Body of pancreas (tissue), 4 donors: ENCODE measurements at regions not wholly inside any gene's neighbourhood (a gene's known extent, or its start where the extent isn't known, plus 50 kb on each side); places are given as distances from the start of the nearest gene placed in this dataset.

Experiments used
- ATAC-seq: fragments of 150-250 bp; one replicate; pipeline ENCODE4 v1.9.1; 2016
- DNase-seq, 4 donors: peaks; one replicate each; pipeline ENCODE4 v3.0.0-alpha.2; 2019
- H3K27ac ChIP-seq, 4 donors: fragments of 200-600 bp; sonication (generic); 1 replicate in 3 of 4; 2 replicates in 1 of 4; pipeline versions ENCODE4 v1.5.1 to v1.6.1; 2016 to 2019; ENCODE audit warnings: mild to moderate bottlenecking in 1 of 4, mixed read lengths in 1 of 4, moderate library complexity in 1 of 4
- H3K27me3 ChIP-seq, 2 donors: fragments of 200-600 bp; sonication (generic); one replicate each; pipeline ENCODE4 v1.6.0; 2016; ENCODE audit warnings: mild to moderate bottlenecking in 1 of 2
- H3K36me3 ChIP-seq, 2 donors: fragments of 200-600 bp; sonication (generic); replicated peaks in 1 of 2; 2 replicates each; pipeline ENCODE4 v1.5.1; 2016; ENCODE audit warnings: low read depth in 2 of 2; ENCODE audit not compliant: insufficient read depth in 1 of 2
- H3K4me1 ChIP-seq: fragments of 200-600 bp; sonication (generic); one replicate; pipeline ENCODE4 v1.6.0; 2016
- H3K4me3 ChIP-seq, 2 donors: fragments of 200-600 bp; sonication (generic); 1 replicate in 1 of 2; 2 replicates in 1 of 2; pipeline ENCODE4 v1.5.1; 2016 to 2019
- H3K9me3 ChIP-seq, 3 donors: fragments of 200-600 bp; sonication (generic); 1 replicate in 2 of 3; 2 replicates in 1 of 3; pipeline ENCODE4 v1.5.1; 2016
- CTCF ChIP-seq, 7 experiments: fragments of 450-650 bp in 4 of 7; fragments of 200-600 bp in 3 of 7; sonication (generic) in 3 of 7; IDR thresholded peaks; one replicate each; pipeline ENCODE4 v1.5.1; 2016 to 2019; ENCODE audit warnings: antibody characterized with exemption in 7 of 7
- POLR2A ChIP-seq, 3 donors: fragments of 450-650 bp; IDR thresholded peaks; one replicate each; pipeline ENCODE4 v1.6.1; 2016; ENCODE audit warnings: antibody characterized with exemption in 3 of 3, mild to moderate bottlenecking in 2 of 3
- WGBS, 2 donors: methylation state at CpG; one replicate each; pipeline ENCODE4 v1.1.5; 2017; 5-methylcytosine and 5-hydroxymethylcytosine counted together
- intact Hi-C: fragments of 100-400 bp; cut with DNase I; formaldehyde crosslinking; loops from one replicate; pipeline ENCODE4 v1.15.1; 2023

GRCh38 chr5:116766470-116766947 is 191.9 kb upstream of the SEMA6A start:
- Histone ChIP-seq H3K27ac (no peak overlapping the region), H3K36me3 (no peaks in the 10 kb centered on the region), H3K9me3 (no peaks in the 10 kb centered on the region), H3K27me3 (no peaks in the 10 kb centered on the region), H3K4me3 (no peak overlapping the region), H3K4me1 (peaks cover 7% of the 10 kb centered on the region)
- peak in 3 of 4 donors; percentile 11 to 43 (median 19) for DNase-seq
- ATAC-seq: peak; percentile 47
- TF ChIP-seq CTCF (IDR thresholded peaks at IDR 0.05) (no peak), POLR2A (IDR thresholded peaks at IDR 0.05) (no peak)
- intact Hi-C loops: no loop called here
- WGBS, 2 donors: 38 to 43% methylated on average over 6 of the region's 6 CpGs

DNA sequence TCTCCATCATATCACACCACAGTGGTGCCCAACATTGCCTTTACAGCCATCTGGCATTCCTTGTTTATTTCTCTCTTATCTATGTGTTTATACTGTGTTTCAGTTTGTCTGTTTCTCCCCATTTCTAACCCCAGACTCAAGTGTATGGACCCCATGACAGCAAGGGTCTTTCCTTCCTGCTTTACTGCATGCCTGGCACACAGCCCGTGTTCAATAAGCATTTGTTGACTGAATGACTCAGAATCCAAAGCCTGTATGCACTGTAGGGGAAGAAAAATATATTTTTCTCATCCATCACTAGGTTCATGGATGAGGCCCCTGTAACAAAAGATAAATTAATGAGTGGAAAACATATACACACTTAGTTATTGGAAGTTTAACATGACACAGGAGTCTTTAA is 190.8 kb upstream of the SEMA6A start:
- no peaks in the 10 kb centered on the region for H3K36me3 ChIP-seq
- TF ChIP-seq CTCF (IDR thresholded peaks at IDR 0.05): no peak
- no peak for TF ChIP-seq POLR2A (IDR thresholded peaks at IDR 0.05)
- WGBS, 2 donors: 14 to 17% methylated on average over 1 of the region's 1 CpG
- no peak for ATAC-seq
- H3K4me3 ChIP-seq: no peak overlapping the region
- no peak overlapping the region for H3K27ac ChIP-seq
- no peaks in the 10 kb centered on the region for H3K4me1 ChIP-seq
- intact Hi-C loops: no loop called here
- H3K9me3 ChIP-seq: no peaks in the 10 kb centered on the region
- peak in 3 of 4 donors; percentile 6 to 29 (median 26) for DNase-seq
- no peaks in the 10 kb centered on the region for H3K27me3 ChIP-seq

DNA sequence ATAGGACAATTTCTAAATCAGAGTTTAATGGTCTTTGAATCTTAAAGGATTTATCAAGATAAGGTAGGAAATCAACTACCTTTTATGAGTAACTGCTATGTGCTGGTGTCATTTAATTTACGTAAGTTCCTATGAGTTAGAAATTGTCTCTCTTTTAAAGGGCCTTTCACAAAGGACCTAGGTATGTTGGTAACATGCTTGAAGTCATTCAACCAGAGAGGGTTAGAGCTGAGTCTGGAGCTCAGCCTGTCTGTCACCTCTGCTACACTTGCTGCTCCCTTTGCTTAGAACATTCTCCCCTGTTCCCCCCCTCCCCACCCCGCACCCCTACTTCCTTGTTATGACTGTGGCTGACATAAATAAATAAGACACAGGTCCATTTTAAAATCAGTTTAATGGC is 190.3 kb upstream of the SEMA6A start:
- TF ChIP-seq CTCF (IDR thresholded peaks at IDR 0.05): no peak
- no peaks in the 10 kb centered on the region for H3K27me3 ChIP-seq
- H3K27ac ChIP-seq: no peak overlapping the region
- no peaks in the 10 kb centered on the region for H3K9me3 ChIP-seq
- no peaks in the 10 kb centered on the region for H3K4me1 ChIP-seq
- intact Hi-C loops: no loop called here
- no peaks in the 10 kb centered on the region for H3K36me3 ChIP-seq
- H3K4me3 ChIP-seq: no peak overlapping the region
- DNase-seq (no peak), ATAC-seq (no peak)
- WGBS, 2 donors: 63 to 73% methylated on average over 2 of the region's 2 CpGs

GRCh38 chr5:116763987-116764866 is 189.6 kb upstream of the SEMA6A start:
- Histone ChIP-seq H3K4me3 (no peak overlapping the region), H3K4me1 (no peaks in the 10 kb centered on the region), H3K9me3 (no peaks in the 10 kb centered on the region), H3K27ac (no peak overlapping the region), H3K36me3 (no peaks in the 10 kb centered on the region), H3K27me3 (no peaks in the 10 kb centered on the region)
- ATAC-seq (no peak), DNase-seq (no peak)
- no peak for TF ChIP-seq CTCF (IDR thresholded peaks at IDR 0.05)
- intact Hi-C loops: no loop called here
- 86% methylated on average over 19 of the region's 19 CpGs for WGBS, 2 donors
